DOHH2 (cell line): ENCODE measurements at regions not wholly inside any gene's neighbourhood (a gene's known extent, or its start where the extent isn't known, plus 50 kb on each side); places are given as distances from the start of the nearest gene placed in this dataset.
"Not testable (repeated sequence)": the region's sequence is repeated elsewhere in the genome, so short reads cannot be mapped to it uniquely, and the experiment has no call there.

Source experiments
- H3F3A ChIP-seq: fragments of 200-600 bp; sonication (generic), shearing (Covaris generic); 2 replicates; pipeline ENCODE4 v1.6.0; 2016; ENCODE audit warnings: antibody characterized with exemption, mild to moderate bottlenecking; ENCODE audit not compliant: control insufficient read depth, insufficient read depth
- H3K27ac ChIP-seq: fragments of 200-600 bp; sonication (generic); 2 replicates; pipeline ENCODE4 v1.5.1; 2014; ENCODE audit warnings: low read depth, mild to moderate bottlenecking, low read length, moderate library complexity
- H3K27me3 ChIP-seq: fragments of 200-600 bp; sonication (generic); 2 replicates; pipeline ENCODE4 v1.6.1; 2014; ENCODE audit warnings: mild to moderate bottlenecking, low read length, mixed read lengths; ENCODE audit not compliant: control insufficient read depth
- H3K36me3 ChIP-seq: fragments of 200-600 bp; sonication (generic); 2 replicates; pipeline ENCODE4 v1.6.1; 2014; ENCODE audit warnings: mild to moderate bottlenecking, low read length, moderate library complexity, mixed read lengths; ENCODE audit not compliant: control insufficient read depth
- H3K4me1 ChIP-seq: fragments of 200-600 bp; sonication (generic); 2 replicates; pipeline ENCODE4 v1.6.1; 2014; ENCODE audit warnings: mild to moderate bottlenecking, low read length, mixed read lengths; ENCODE audit not compliant: control insufficient read depth
- H3K4me2 ChIP-seq: fragments of 200-600 bp; sonication (generic); 2 replicates; pipeline ENCODE4 v1.6.0; 2014; ENCODE audit warnings: mild to moderate bottlenecking, low read length, moderate library complexity
- H3K4me3 ChIP-seq: fragments of 200-600 bp; sonication (generic); 2 replicates; pipeline ENCODE4 v1.5.1; 2014; ENCODE audit warnings: mild to moderate bottlenecking, low read length, mixed read lengths
- H3K79me2 ChIP-seq: fragments of 200-600 bp; sonication (generic); 2 replicates; pipeline ENCODE4 v1.6.1; 2014; ENCODE audit warnings: mild to moderate bottlenecking, low read length, mixed read lengths; ENCODE audit not compliant: control insufficient read depth
- H3K9me2 ChIP-seq: fragments of 200-600 bp; sonication (generic); replicated peaks from 2 replicates; pipeline ENCODE4 v1.6.1; 2014; ENCODE audit warnings: mild to moderate bottlenecking, low read length, mixed read lengths; ENCODE audit not compliant: control insufficient read depth
- H3K9me3 ChIP-seq: fragments of 200-600 bp; sonication (generic); 2 replicates; pipeline ENCODE4 v1.6.1; 2014; ENCODE audit warnings: antibody characterized with exemption, low read length, mixed read lengths; ENCODE audit not compliant: control insufficient read depth, insufficient read depth
- H4K20me1 ChIP-seq: fragments of 200-600 bp; sonication (generic); 2 replicates; pipeline ENCODE4 v1.6.0; 2014; ENCODE audit warnings: low read depth, mild to moderate bottlenecking, antibody characterized with exemption, low read length, moderate library complexity; ENCODE audit not compliant: control insufficient read depth, insufficient read depth
- CTCF ChIP-seq: fragments of 200-600 bp; sonication (generic); IDR thresholded peaks from one replicate; pipeline ENCODE4 v1.5.1; 2014; ENCODE audit warnings: antibody characterized with exemption, mild to moderate bottlenecking, low read depth, low read length; ENCODE audit not compliant: poor library complexity, severe bottlenecking
- EZH2phosphoT487 ChIP-seq: fragments of 200-600 bp; sonication (generic); IDR thresholded peaks from 2 replicates; pipeline ENCODE4 v1.6.1; 2017; ENCODE audit warnings: borderline replicate concordance, mild to moderate bottlenecking, antibody characterized with exemption, low read length, moderate library complexity, mixed read lengths

GRCh38 chr6:48541649-48542048 lies 430.7 kb upstream of the PTCHD4 start:
- H3K9me3 ChIP-seq: no peaks in the 10 kb centered on the region

GRCh38 chr6:48535582-48536009 lies 424.6 kb upstream of the PTCHD4 start:
- no peaks in the 10 kb centered on the region for H4K20me1 ChIP-seq
- no peaks in the 10 kb centered on the region for H3K9me3 ChIP-seq
- TF ChIP-seq CTCF (no peak), EZH2phosphoT487 (no peak)
- H3K79me2 ChIP-seq: no peaks in the 10 kb centered on the region
- H3F3A ChIP-seq: no peaks in the 10 kb centered on the region
- no peaks in the 10 kb centered on the region for H3K36me3 ChIP-seq
- H3K27me3 ChIP-seq: no peaks in the 10 kb centered on the region
- no peak overlapping the region for H3K27ac ChIP-seq
- H3K9me2 ChIP-seq: no peaks in the 10 kb centered on the region
- no peaks in the 10 kb centered on the region for H3K4me1 ChIP-seq
- no peak overlapping the region for H3K4me3 ChIP-seq
- no peak overlapping the region for H3K4me2 ChIP-seq

More at GRCh38 chr6:48541649-48542048, 430.7 kb upstream of the PTCHD4 start:
- no peaks in the 10 kb centered on the region for H4K20me1 ChIP-seq
- H3K9me2 ChIP-seq: no peaks in the 10 kb centered on the region
- H3K4me3 ChIP-seq: no peak overlapping the region
- H3K27me3 ChIP-seq: no peaks in the 10 kb centered on the region
- no peaks in the 10 kb centered on the region for H3K36me3 ChIP-seq
- no peaks in the 10 kb centered on the region for H3K4me1 ChIP-seq
- no peaks in the 10 kb centered on the region for H3K79me2 ChIP-seq
- no peak overlapping the region for H3K27ac ChIP-seq
- H3K4me2 ChIP-seq: no peak overlapping the region
- H3F3A ChIP-seq: no peaks in the 10 kb centered on the region
- no peak for TF ChIP-seq EZH2phosphoT487
- no peak for TF ChIP-seq CTCF

GRCh38 chr6:48530978-48531377 lies 420.0 kb upstream of the PTCHD4 start:
- not testable (repeated sequence) for H3K27me3 ChIP-seq

GRCh38 chr6:48525849-48526248 lies 414.9 kb upstream of the PTCHD4 start:
- H3K79me2 ChIP-seq: no peaks in the 10 kb centered on the region
- H3K4me1 ChIP-seq: no peaks in the 10 kb centered on the region
- no peaks in the 10 kb centered on the region for H4K20me1 ChIP-seq
- H3K4me2 ChIP-seq: no peak overlapping the region
- no peaks in the 10 kb centered on the region for H3K9me2 ChIP-seq
- no peaks in the 10 kb centered on the region for H3F3A ChIP-seq
- H3K27ac ChIP-seq: no peak overlapping the region
- H3K9me3 ChIP-seq: no peaks in the 10 kb centered on the region
- no peak for TF ChIP-seq EZH2phosphoT487
- no peak for TF ChIP-seq CTCF
- H3K27me3 ChIP-seq: no peaks in the 10 kb centered on the region
- H3K36me3 ChIP-seq: no peaks in the 10 kb centered on the region
- H3K4me3 ChIP-seq: no peak overlapping the region

More at GRCh38 chr6:48530978-48531377, 420.0 kb upstream of the PTCHD4 start:
- H3K27ac ChIP-seq, H3K79me2 ChIP-seq, H4K20me1 ChIP-seq, H3K9me2 ChIP-seq, H3K9me3 ChIP-seq, H3K4me1 ChIP-seq, H3K4me3 ChIP-seq, H3F3A ChIP-seq, H3K36me3 ChIP-seq, H3K4me2 ChIP-seq: not testable (repeated sequence)
